C4-2B (cell line): ENCODE measurements at regions not wholly inside any gene's neighbourhood (a gene's known extent, or its start where the extent isn't known, plus 50 kb on each side); places are given as distances from the start of the nearest gene placed in this dataset.

ENCODE experiments used
- CTCF ChIP-seq: fragments of 450-650 bp; conservative IDR thresholded peaks from 2 replicates; pipeline ENCODE4 v1.5.1; 2017; ENCODE audit warnings: mild to moderate bottlenecking
- ZFX ChIP-seq: fragments of 450-650 bp; IDR thresholded peaks from 2 replicates; pipeline ENCODE4 v1.6.1; 2017

- TF ChIP-seq CTCF, result no peak
- no peak for TF ChIP-seq ZFX
Measured at GRCh38 chr22:48250286-48250895, 1487.9 kb downstream of the TBC1D22A start.
